ENCODE measurements at regions not wholly inside any gene's neighbourhood (a gene's known extent, or its start where the extent isn't known, plus 50 kb on each side); places are given as distances from the start of the nearest gene placed in this dataset.

DNA sequence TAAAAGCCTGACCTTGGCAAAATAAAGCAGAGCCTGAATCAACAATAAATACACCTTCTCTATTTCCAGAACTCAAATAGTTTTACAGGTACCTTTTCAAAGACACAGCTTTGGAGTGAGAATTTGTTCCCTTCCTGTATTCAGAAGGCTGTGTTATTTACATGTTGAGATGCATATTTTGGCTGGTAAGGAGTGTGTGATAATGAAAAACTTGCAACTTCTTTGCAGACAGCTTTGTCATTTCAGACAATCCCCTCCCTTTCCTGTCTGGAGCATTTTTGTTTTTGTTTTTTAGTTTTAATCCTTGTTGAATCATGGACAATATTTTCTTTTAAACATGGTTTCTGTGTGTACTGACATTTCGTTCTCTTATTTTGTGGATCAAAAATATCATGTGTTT lies 493.8 kb downstream of the FAT4 start:
- no peak for TF ChIP-seq ZNF225 (CRISPR knock-in tag; IDR thresholded peaks at IDR 0.05)
- no peak for TF ChIP-seq AHR (CRISPR knock-in tag; IDR thresholded peaks at IDR 0.05)
- TF ChIP-seq ZNF3 (CRISPR knock-in tag; IDR thresholded peaks at IDR 0.05): no peak
- TF ChIP-seq SMC3 (IDR thresholded peaks at IDR 0.05; ENCODE audit: low read length): no peak
- no peak for TF ChIP-seq ZNF749 (CRISPR knock-in tag; IDR thresholded peaks at IDR 0.05; ENCODE audit: borderline replicate concordance)
- TF ChIP-seq, protein P1, sequence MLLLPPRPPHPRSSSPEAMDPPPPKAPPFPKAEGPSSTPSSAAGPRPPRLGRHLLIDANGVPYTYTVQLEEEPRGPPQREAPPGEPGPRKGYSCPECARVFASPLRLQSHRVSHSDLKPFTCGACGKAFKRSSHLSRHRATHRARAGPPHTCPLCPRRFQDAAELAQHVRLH (CRISPR knock-in tag; IDR thresholded peaks at IDR 0.05; ENCODE audit: borderline replicate concordance, low read depth): no peak
- TF ChIP-seq, protein P2, sequence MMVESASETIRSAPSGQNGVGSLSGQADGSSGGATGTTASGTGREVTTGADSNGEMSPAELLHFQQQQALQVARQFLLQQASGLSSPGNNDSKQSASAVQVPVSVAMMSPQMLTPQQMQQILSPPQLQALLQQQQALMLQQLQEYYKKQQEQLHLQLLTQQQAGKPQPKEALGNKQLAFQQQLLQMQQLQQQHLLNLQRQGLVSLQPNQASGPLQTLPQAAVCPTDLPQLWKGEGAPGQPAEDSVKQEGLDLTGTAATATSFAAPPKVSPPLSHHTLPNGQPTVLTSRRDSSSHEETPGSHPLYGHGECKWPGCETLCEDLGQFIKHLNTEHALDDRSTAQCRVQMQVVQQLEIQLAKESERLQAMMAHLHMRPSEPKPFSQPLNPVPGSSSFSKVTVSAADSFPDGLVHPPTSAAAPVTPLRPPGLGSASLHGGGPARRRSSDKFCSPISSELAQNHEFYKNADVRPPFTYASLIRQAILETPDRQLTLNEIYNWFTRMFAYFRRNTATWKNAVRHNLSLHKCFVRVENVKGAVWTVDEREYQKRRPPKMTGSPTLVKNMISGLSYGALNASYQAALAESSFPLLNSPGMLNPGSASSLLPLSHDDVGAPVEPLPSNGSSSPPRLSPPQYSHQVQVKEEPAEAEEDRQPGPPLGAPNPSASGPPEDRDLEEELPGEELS (CRISPR knock-in tag; IDR thresholded peaks at IDR 0.05): no peak
- TF ChIP-seq ELF1 (CRISPR knock-in tag; IDR thresholded peaks at IDR 0.05): no peak
- no peak for TF ChIP-seq HNF4A (CRISPR knock-in tag; IDR thresholded peaks at IDR 0.05)
- TF ChIP-seq PRMT3 (CRISPR knock-in tag; IDR thresholded peaks at IDR 0.05; ENCODE audit: borderline replicate concordance, low read depth): no peak
- TF ChIP-seq PHF8 (CRISPR knock-in tag; IDR thresholded peaks at IDR 0.05): no peak
- TF ChIP-seq SIX4 (CRISPR knock-in tag; IDR thresholded peaks at IDR 0.05): no peak
- TF ChIP-seq, protein P3, sequence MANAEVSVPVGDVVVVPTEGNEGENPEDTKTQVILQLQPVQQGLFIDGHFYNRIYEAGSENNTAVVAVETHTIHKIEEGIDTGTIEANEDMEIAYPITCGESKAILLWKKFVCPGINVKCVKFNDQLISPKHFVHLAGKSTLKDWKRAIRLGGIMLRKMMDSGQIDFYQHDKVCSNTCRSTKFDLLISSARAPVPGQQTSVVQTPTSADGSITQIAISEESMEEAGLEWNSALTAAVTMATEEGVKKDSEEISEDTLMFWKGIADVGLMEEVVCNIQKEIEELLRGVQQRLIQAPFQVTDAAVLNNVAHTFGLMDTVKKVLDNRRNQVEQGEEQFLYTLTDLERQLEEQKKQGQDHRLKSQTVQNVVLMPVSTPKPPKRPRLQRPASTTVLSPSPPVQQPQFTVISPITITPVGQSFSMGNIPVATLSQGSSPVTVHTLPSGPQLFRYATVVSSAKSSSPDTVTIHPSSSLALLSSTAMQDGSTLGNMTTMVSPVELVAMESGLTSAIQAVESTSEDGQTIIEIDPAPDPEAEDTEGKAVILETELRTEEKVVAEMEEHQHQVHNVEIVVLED (CRISPR knock-in tag; IDR thresholded peaks at IDR 0.05; ENCODE audit: borderline replicate concordance): no peak
- no peak for TF ChIP-seq POLR2A (IDR thresholded peaks at IDR 0.05; ENCODE audit: insufficient read depth in 1 of 2, low read depth in 2 of 2, low read length in 2 of 2)
- no peak for TF ChIP-seq HNF4G (IDR thresholded peaks at IDR 0.05; ENCODE audit: borderline replicate concordance, low read depth, low read length)
- TF ChIP-seq HNF4G (CRISPR knock-in tag; IDR thresholded peaks at IDR 0.05; ENCODE audit: borderline replicate concordance, low read depth): no peak
- TF ChIP-seq, protein P4, sequence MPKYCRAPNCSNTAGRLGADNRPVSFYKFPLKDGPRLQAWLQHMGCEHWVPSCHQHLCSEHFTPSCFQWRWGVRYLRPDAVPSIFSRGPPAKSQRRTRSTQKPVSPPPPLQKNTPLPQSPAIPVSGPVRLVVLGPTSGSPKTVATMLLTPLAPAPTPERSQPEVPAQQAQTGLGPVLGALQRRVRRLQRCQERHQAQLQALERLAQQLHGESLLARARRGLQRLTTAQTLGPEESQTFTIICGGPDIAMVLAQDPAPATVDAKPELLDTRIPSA (CRISPR knock-in tag; IDR thresholded peaks at IDR 0.05; ENCODE audit: borderline replicate concordance): no peak
- ChIA-PET POLR2A (no interaction called here), CTCF (ENCODE audit: low intra/inter-chr PET ratio, low total read pairs) (no interaction called here)

More for the DNA sequence above, 493.8 kb downstream of the FAT4 start:
- no peaks in the 10 kb centered on the region for H3K79me2 ChIP-seq (ENCODE audit: insufficient read depth, low read length)
- H3K4me3 ChIP-seq (replicated peaks in 1 of 3; ENCODE audit: insufficient read depth in 1 of 3, low read depth in 2 of 3, low read length in 3 of 3): no peak overlapping the region
- DNase-seq (ENCODE audit: low spot score) (no peak), ATAC-seq (no peak), FAIRE-seq (no peak)
- H3K4me1 ChIP-seq (ENCODE audit: insufficient read depth, low read length): no peaks in the 10 kb centered on the region
- no peaks in the 10 kb centered on the region for H4K20me1 ChIP-seq (ENCODE audit: insufficient read depth, low read length)
- no peaks in the 10 kb centered on the region for H3K9me3 ChIP-seq (ENCODE audit: low read length)
- intact Hi-C loops (cut with micrococcal nuclease; ENCODE audit: unreplicated experiment): no loop called here
- no peak overlapping the region for H2AFZ ChIP-seq (ENCODE audit: low read length)
- no peak overlapping the region for H3K27ac ChIP-seq (ENCODE audit: extremely low read length, insufficient read depth, low read length)
- H3K36me3 ChIP-seq (replicated peaks in 1 of 2; ENCODE audit: control insufficient read depth in 1 of 2, insufficient read depth in 2 of 2, low read length in 2 of 2): no peaks in the 10 kb centered on the region
- H3K4me2 ChIP-seq (ENCODE audit: low read depth, low read length): no peak overlapping the region
- 0% methylated on average over 1 of the region's 1 CpG for WGBS (ENCODE audit: low lambda C conversion rate)
- H3K27me3 ChIP-seq (ENCODE audit: control insufficient read depth in 1 of 2, insufficient read depth in 2 of 2, low read length in 2 of 2): no peaks in the 10 kb centered on the region
- no peak overlapping the region for H3K9ac ChIP-seq (ENCODE audit: insufficient read depth, low read depth, low read length)
- in situ Hi-C loops (cut with HindIII; ENCODE audit: extremely low pct_ligation_motif_present, low pct_unique_long_range_greater_than_20kb): no loop called here
- BruUV-seq (replicated peaks): no TSS peak
